Natural killer cell treated with Interleukin-12 subunit alpha and Interleukin-12 subunit beta and Interleukin-15 and Interleukin-18, amount 100 ng/mL, for 72 hours (primary cell): ENCODE measurements at regions not wholly inside any gene's neighbourhood (a gene's known extent, or its start where the extent isn't known, plus 50 kb on each side); places are given as distances from the start of the nearest gene placed in this dataset.

Experiments used
- ATAC-seq, 2 donors: fragments of 150-1000 bp; cut with Tn5 transposase in 1 of 2; sonication (Bioruptor Pico), chemical (Tn5 transposase) in 1 of 2; 2 replicates each; pipeline ENCODE4 v1.10.0; 2021
- DNase-seq: peaks from one replicate; pipeline ENCODE4 v3.0.0; 2022; ENCODE audit warnings: low spot score
- H3K27ac Mint-ChIP-seq, 2 donors: 1 replicate in 1 of 2; 2 replicates in 1 of 2; pipeline ENCODE4 v1.8.0; 2022; ENCODE audit warnings: mixed read lengths in 2 of 2, mild to moderate bottlenecking in 1 of 2, moderate library complexity in 1 of 2
- H3K27me3 Mint-ChIP-seq, 2 donors: 1 replicate in 1 of 2; 2 replicates in 1 of 2; pipeline ENCODE4 v1.8.0; 2022; ENCODE audit warnings: mixed read lengths in 2 of 2
- H3K36me3 Mint-ChIP-seq: one replicate; pipeline ENCODE4 v1.8.0; 2022; ENCODE audit warnings: mixed read lengths
- H3K4me1 Mint-ChIP-seq, 2 donors: 1 replicate in 1 of 2; 2 replicates in 1 of 2; pipeline ENCODE4 v1.8.0; 2022; ENCODE audit warnings: low read depth in 2 of 2, mixed read lengths in 2 of 2, mild to moderate bottlenecking in 1 of 2
- H3K4me3 Mint-ChIP-seq: one replicate; pipeline ENCODE4 v1.8.0; 2022; ENCODE audit warnings: mixed read lengths
- H3K9me3 Mint-ChIP-seq: 2 replicates; pipeline ENCODE4 v1.8.0; 2022; ENCODE audit warnings: mixed read lengths

DNA sequence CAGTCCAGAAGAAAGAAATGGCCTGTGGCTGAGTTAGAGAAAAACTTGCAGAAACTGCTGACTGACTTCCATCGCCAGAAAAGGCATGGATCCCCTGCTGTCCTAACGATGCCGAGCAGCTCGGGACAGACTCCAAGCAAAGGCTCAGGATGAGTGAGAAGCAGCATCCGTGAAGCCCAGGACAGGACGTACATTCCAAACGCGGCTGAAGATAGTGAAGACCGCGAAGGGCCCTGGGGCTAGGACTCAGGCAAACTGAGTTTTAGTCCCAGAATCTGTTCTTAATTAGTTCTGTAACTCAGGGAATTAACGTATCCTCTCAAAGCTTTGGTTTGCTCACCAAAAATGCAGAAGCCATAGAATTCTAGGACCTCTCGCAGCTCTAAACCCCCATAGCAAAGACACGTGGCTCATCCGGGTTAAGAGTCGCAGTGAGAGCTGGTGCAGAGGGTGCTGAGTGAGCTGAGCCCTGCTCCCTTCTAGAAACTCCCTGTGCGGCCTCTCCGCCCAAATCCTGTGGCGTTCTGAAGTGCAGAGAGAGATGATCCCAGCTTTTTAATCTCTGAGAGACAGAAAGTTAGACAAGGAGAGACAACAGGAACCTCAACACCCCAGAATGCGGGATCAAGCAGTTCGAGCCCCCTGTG, 132.9 kb upstream of the THBS2 start:
- H3K27ac Mint-ChIP-seq, result no peak overlapping the region
- no peaks in the 10 kb centered on the region for H3K36me3 Mint-ChIP-seq
- H3K27me3 Mint-ChIP-seq, result peaks cover 0 to 2% of the 10 kb centered on the region in 2 donors
- ATAC-seq (no peak), DNase-seq (no peak)
- H3K4me3 Mint-ChIP-seq, result no peak overlapping the region
- H3K9me3 Mint-ChIP-seq, result peaks cover 5% of the 10 kb centered on the region
- no peaks in the 10 kb centered on the region for H3K4me1 Mint-ChIP-seq

DNA sequence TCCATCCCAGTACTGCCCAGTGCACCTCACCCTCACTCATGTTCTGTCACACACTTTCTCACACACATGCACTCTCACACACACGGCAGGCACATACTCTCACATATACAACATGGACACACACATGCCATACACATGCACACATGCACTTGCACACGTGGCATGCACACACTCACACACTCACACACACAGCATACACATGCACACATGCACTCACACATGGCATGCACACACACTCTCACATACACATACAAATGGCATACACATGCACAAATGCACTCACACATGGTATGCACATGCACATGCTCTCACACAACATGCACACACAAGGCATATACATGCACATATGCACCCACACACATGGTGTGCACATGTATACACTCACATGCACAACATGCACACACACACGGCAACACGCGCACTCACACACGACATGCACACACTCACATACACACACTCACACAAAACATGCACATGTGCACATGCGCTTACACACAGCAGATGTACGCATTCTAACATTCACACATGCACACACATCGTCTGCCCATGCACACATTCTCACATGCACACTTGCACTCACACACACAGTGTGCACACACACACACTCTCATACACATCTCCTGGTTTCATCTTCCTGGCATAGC, 131.7 kb upstream of the THBS2 start:
- Mint-ChIP-seq H3K4me1 (no peaks in the 10 kb centered on the region), H3K4me3 (no peak overlapping the region), H3K9me3 (peaks cover 5% of the 10 kb centered on the region), H3K27me3 (peaks cover 0 to 2% of the 10 kb centered on the region in 2 donors), H3K36me3 (no peaks in the 10 kb centered on the region), H3K27ac (no peak overlapping the region)
- DNase-seq (no peak), ATAC-seq (no peak)

DNA sequence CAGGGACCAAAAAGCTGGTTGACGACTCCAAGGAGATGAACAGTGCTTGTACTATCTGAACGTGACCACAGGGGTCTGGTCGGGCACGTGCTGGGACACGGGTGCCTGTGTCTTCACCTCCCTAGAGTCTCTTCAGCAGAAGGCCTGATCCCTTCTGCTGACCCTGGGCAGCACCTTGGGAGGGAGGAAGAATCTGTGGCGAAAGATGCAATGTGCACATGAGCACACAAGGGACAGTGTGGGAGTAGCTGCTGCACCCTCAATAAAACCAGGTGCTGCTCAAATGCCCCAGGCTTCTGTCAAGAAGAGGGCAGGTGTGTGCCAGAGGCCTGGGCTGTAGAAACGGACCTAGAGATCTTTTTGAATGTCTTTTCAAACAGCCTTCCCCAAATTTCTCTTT, 130.6 kb upstream of the THBS2 start:
- Mint-ChIP-seq H3K27ac (no peak overlapping the region), H3K27me3 (peaks cover under 1 to 2% of the 10 kb centered on the region in 2 donors), H3K36me3 (no peaks in the 10 kb centered on the region), H3K9me3 (no peaks in the 10 kb centered on the region), H3K4me3 (no peak overlapping the region), H3K4me1 (no peaks in the 10 kb centered on the region)
- ATAC-seq, result no peak
- DNase-seq, result no peak

GRCh38 chr6:169383265-169383664, 129.6 kb upstream of the THBS2 start:
- Mint-ChIP-seq H3K4me1 (no peaks in the 10 kb centered on the region), H3K9me3 (peaks cover 4% of the 10 kb centered on the region), H3K4me3 (no peak overlapping the region), H3K27me3 (peaks cover 4 to 7% of the 10 kb centered on the region in 2 donors), H3K36me3 (no peaks in the 10 kb centered on the region), H3K27ac (no peak overlapping the region)
- no peak for DNase-seq
- ATAC-seq, result no peak

GRCh38 chr6:169382735-169383134, 129.1 kb upstream of the THBS2 start:
- Mint-ChIP-seq H3K27me3 (peaks cover 4 to 7% of the 10 kb centered on the region in 2 donors), H3K27ac (no peak overlapping the region), H3K4me3 (no peak overlapping the region), H3K9me3 (peaks cover 4% of the 10 kb centered on the region), H3K36me3 (no peaks in the 10 kb centered on the region), H3K4me1 (no peaks in the 10 kb centered on the region)
- DNase-seq (no peak), ATAC-seq (no peak)

GRCh38 chr6:169381988-169382387, 128.3 kb upstream of the THBS2 start:
- no peak for DNase-seq
- Mint-ChIP-seq H3K27me3 (peaks cover 4 to 7% of the 10 kb centered on the region in 2 donors), H3K4me1 (no peaks in the 10 kb centered on the region), H3K9me3 (peaks cover 4% of the 10 kb centered on the region), H3K27ac (no peak overlapping the region), H3K36me3 (no peaks in the 10 kb centered on the region), H3K4me3 (no peak overlapping the region)
- no peak for ATAC-seq

GRCh38 chr6:169380493-169380892, 126.8 kb upstream of the THBS2 start:
- Mint-ChIP-seq H3K9me3 (peaks cover 10% of the 10 kb centered on the region), H3K4me1 (no peaks in the 10 kb centered on the region), H3K27ac (no peak overlapping the region), H3K27me3 (peaks cover 4 to 12% of the 10 kb centered on the region in 2 donors), H3K36me3 (peaks cover 9% of the 10 kb centered on the region), H3K4me3 (no peak overlapping the region)
- ATAC-seq (no peak), DNase-seq (no peak)

GRCh38 chr6:169379495-169380070, 125.9 kb upstream of the THBS2 start:
- peaks cover 4 to 12% of the 10 kb centered on the region in 2 donors for H3K27me3 Mint-ChIP-seq
- no peak overlapping the region for H3K4me3 Mint-ChIP-seq
- H3K36me3 Mint-ChIP-seq, result peaks cover 9% of the 10 kb centered on the region
- H3K9me3 Mint-ChIP-seq, result peaks cover 10% of the 10 kb centered on the region
- H3K4me1 Mint-ChIP-seq, result no peaks in the 10 kb centered on the region
- H3K27ac Mint-ChIP-seq, result no peak overlapping the region
- peak in 1 of 2 donors; percentile 6 for ATAC-seq
- no peak for DNase-seq

DNA sequence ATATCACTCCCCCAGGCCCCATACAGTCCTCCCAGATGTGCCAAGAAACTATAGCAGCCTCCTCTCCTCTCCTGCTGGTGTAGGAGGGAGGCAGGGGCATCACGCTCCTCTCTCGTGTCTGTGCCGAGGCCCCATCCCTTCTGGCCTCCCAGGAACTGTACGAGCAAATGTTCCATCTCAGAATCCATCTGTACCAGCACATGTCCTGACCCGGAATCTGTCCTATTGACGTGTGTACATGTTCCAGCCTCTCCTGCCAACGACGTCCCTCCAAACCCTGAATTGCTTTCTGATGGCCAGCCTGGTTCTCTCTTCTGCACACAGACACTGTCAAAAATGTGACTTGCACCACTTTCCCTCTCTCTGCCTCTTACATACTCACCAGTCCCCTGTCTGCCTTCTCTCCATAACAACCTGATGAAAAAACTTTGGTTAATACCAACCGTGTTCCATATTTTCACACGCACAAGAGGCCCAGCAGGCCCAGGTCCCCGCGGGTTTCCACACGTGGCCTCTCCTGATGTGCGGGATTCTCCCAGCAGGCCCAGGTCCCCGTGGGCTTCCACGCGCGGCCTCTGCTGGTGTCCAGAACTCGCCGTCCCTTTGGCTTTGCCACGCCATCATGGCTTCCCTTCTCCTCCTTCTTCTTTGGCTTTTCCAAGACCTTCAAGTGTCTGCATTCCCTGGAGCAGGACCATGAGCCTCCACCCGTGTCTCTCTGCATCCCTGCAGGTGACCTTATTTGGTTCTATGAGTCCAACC, 125.2 kb upstream of the THBS2 start:
- no peaks in the 10 kb centered on the region for H3K4me1 Mint-ChIP-seq
- no peak overlapping the region for H3K27ac Mint-ChIP-seq
- H3K36me3 Mint-ChIP-seq, result peaks cover 9% of the 10 kb centered on the region
- ATAC-seq (no peak), DNase-seq (no peak)
- H3K4me3 Mint-ChIP-seq, result no peak overlapping the region
- H3K27me3 Mint-ChIP-seq, result peaks cover 4 to 12% of the 10 kb centered on the region in 2 donors
- H3K9me3 Mint-ChIP-seq, result peaks cover 10% of the 10 kb centered on the region

DNA sequence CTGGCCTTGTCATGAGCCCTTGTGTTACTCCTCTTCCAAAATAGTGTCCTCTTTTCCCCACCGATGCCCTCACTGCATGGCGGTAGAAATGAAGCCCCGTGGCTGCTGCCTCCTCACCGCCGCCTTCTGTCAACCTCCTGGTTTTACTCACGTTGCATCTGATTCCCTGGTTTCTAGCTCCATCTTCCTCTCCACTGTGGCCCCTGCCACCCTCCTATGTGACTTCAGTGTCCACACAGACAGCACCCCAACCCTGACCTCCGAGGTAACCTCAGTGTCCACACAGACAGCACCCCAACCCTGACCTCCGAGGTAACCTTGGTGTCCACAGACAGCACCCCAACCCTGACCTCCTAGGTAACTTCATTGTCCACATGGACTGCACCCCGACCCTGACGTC, 122.8 kb upstream of the THBS2 start:
- Mint-ChIP-seq H3K36me3 (peaks cover 9% of the 10 kb centered on the region), H3K4me3 (no peak overlapping the region), H3K27ac (no peak overlapping the region), H3K27me3 (peaks cover 4 to 12% of the 10 kb centered on the region in 2 donors), H3K4me1 (no peaks in the 10 kb centered on the region), H3K9me3 (peaks cover 10% of the 10 kb centered on the region)
- no peak for ATAC-seq
- DNase-seq, result no peak

GRCh38 chr6:169372589-169372988, 118.9 kb upstream of the THBS2 start:
- peaks cover 9% of the 10 kb centered on the region for H3K36me3 Mint-ChIP-seq
- no peak for ATAC-seq
- peaks cover 6% of the 10 kb centered on the region for H3K9me3 Mint-ChIP-seq
- no peak overlapping the region for H3K27ac Mint-ChIP-seq
- peaks cover 0 to 5% of the 10 kb centered on the region in 2 donors for H3K27me3 Mint-ChIP-seq
- no peaks in the 10 kb centered on the region for H3K4me1 Mint-ChIP-seq
- DNase-seq, result no peak
- H3K4me3 Mint-ChIP-seq, result no peak overlapping the region

DNA sequence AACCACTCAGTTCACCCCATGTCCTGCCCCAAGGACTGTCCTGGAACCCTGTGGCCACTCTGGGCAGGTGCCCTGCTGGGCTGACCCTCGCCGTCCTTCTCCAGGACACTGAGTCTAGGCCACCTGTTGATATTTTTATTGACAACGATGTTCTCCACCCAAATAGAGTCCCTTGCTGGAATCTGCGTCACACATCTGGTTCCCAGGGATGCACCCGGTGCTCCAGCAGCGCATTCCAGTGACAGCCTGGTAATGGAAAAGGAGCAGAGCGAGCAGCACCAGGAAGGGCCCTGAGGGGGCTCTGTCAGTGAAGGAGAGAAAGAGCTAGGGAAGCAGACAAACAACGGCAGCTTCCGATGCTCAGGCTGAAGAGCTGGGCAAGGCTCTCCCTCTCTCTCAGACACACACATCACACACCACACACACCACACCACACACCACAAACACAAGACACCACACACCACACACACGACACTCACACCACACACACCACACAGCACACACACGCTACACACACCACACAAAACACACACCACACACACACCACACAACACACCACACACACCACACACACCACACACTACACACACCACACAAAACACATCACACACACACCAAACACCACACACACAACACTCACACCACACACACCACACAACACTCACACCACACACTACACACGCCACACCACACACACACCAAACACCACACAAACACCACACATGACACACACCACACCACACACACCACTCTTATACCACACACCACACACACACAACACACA, 117.9 kb upstream of the THBS2 start:
- Mint-ChIP-seq H3K27me3 (peaks cover 0 to 5% of the 10 kb centered on the region in 2 donors), H3K36me3 (peaks cover 7% of the 10 kb centered on the region), H3K9me3 (peaks cover 5% of the 10 kb centered on the region), H3K27ac (no peak overlapping the region), H3K4me3 (no peak overlapping the region), H3K4me1 (no peaks in the 10 kb centered on the region)
- DNase-seq (no peak), ATAC-seq (no peak)

- DNase-seq, result no peak
- Mint-ChIP-seq H3K27me3 (no peaks in the 10 kb centered on the region), H3K27ac (no peak overlapping the region), H3K4me1 (no peaks in the 10 kb centered on the region), H3K9me3 (no peaks in the 10 kb centered on the region), H3K4me3 (no peak overlapping the region), H3K36me3 (no peaks in the 10 kb centered on the region)
- no peak for ATAC-seq
These were observed 117.2 kb upstream of the THBS2 start for GRCh38 chr6:169370666-169371343.
